KBM-7 (cell line): ENCODE measurements at regions not wholly inside any gene's neighbourhood (a gene's known extent, or its start where the extent isn't known, plus 50 kb on each side); places are given as distances from the start of the nearest gene placed in this dataset.
"Not testable (repeated sequence)": the region's sequence is repeated elsewhere in the genome, so short reads cannot be mapped to it uniquely, and the experiment has no call there.

Experiments used
- DNase-seq: peaks from one replicate; pipeline ENCODE4 v3.0.0-alpha.2; 2015
- in situ Hi-C: fragments of 300-500 bp; cut with MboI; formaldehyde crosslinking; loops from 2 replicates; pipeline ENCODE4 v1.14.3; 2020; ENCODE audit warnings: low sequenced_read_pairs, low pct_unique_long_range_greater_than_20kb, mixed read lengths

GRCh38 chr1:14373081-14373758, 225.3 kb upstream of the KAZN start:
- in situ Hi-C loops, result no loop called here
- no peak for DNase-seq

GRCh38 chr1:14375226-14375625, 223.3 kb upstream of the KAZN start:
- in situ Hi-C loops, result no loop called here
- no peak for DNase-seq

GRCh38 chr1:14377386-14377785, 221.1 kb upstream of the KAZN start:
- in situ Hi-C loops, result no loop called here
- DNase-seq, result no peak

GRCh38 chr1:14380408-14380807, 218.1 kb upstream of the KAZN start:
- DNase-seq, result no peak
- in situ Hi-C loops, result no loop called here

- no peak for DNase-seq
- in situ Hi-C loops, result no loop called here
Measured at GRCh38 chr1:14390816-14391215, 207.7 kb upstream of the KAZN start.

GRCh38 chr1:14392161-14392858, 206.2 kb upstream of the KAZN start:
- DNase-seq, result no peak
- in situ Hi-C loops, result no loop called here

- in situ Hi-C loops, result no loop called here
- no peak for DNase-seq
Measured at GRCh38 chr1:14392859-14393365, 205.6 kb upstream of the KAZN start.

GRCh38 chr1:14396100-14396499, 202.4 kb upstream of the KAZN start:
- in situ Hi-C loops, result no loop called here
- no peak for DNase-seq

GRCh38 chr1:14403961-14404645, 194.4 kb upstream of the KAZN start:
- DNase-seq, result no peak
- in situ Hi-C loops, result no loop called here

- DNase-seq, result no peak
Measured at GRCh38 chr1:14404862-14405301, 193.6 kb upstream of the KAZN start.

GRCh38 chr1:14412235-14412634, 186.2 kb upstream of the KAZN start:
- DNase-seq, result no peak
- in situ Hi-C loops, result no loop called here

More at GRCh38 chr1:14404862-14405301, 193.6 kb upstream of the KAZN start:
- in situ Hi-C loops, result no loop called here

GRCh38 chr1:14413819-14414490, 184.5 kb upstream of the KAZN start:
- in situ Hi-C loops, result no loop called here
- DNase-seq, result no peak

GRCh38 chr1:14415396-14415795, 183.1 kb upstream of the KAZN start:
- no peak for DNase-seq
- in situ Hi-C loops, result no loop called here

- in situ Hi-C loops, result not testable (repeated sequence)
Measured at GRCh38 chr1:14419778-14420218, 178.7 kb upstream of the KAZN start.

GRCh38 chr1:14420686-14421085, 177.8 kb upstream of the KAZN start:
- in situ Hi-C loops, result no loop called here
- no peak for DNase-seq

More at GRCh38 chr1:14419778-14420218, 178.7 kb upstream of the KAZN start:
- DNase-seq, result not testable (repeated sequence)

- in situ Hi-C loops, result no loop called here
- no peak for DNase-seq
Measured at GRCh38 chr1:14421295-14421976, 177.0 kb upstream of the KAZN start.

GRCh38 chr1:14421977-14422609, 176.4 kb upstream of the KAZN start:
- in situ Hi-C loops, result no loop called here
- DNase-seq, result no peak

GRCh38 chr1:14424325-14425002, 174.0 kb upstream of the KAZN start:
- DNase-seq, result no peak
- in situ Hi-C loops, result no loop called here
